HG02610 (cell line): ENCODE measurements at regions not wholly inside any gene's neighbourhood (a gene's known extent, or its start where the extent isn't known, plus 50 kb on each side); places are given as distances from the start of the nearest gene placed in this dataset.
"Not testable (repeated sequence)": the region's sequence is repeated elsewhere in the genome, so short reads cannot be mapped to it uniquely, and the experiment has no call there.

Source experiments
- ATAC-seq: cut with Tn5 transposase; IDR thresholded peaks from one replicate; pipeline ENCODE4 v1.9.1; 2021; ENCODE audit warnings: mild to moderate bottlenecking, moderate library complexity; ENCODE audit not compliant: unreplicated experiment

DNA sequence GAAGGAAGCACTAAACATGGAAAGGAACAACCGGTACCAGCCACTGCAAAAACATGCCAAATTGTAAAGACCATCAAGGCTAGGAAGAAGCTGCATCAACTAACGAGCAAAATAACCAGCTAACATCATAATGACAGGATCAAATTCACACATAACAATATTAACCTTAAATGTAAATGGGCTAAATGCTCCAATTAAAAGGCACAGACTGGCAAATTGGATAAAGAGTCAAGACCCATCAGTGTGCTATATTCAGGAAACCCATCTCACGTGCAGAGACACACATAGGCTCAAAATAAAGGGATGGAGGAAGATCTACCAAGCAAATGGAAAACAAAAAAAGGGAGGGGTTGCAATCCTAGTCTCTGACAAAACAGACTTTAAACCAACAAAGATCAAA lies 126.3 kb upstream of the CAV2 start:
- not testable (repeated sequence) for ATAC-seq

GRCh38 chr7:116377721-116378120 lies 121.8 kb upstream of the CAV2 start:
- no peak for ATAC-seq

DNA sequence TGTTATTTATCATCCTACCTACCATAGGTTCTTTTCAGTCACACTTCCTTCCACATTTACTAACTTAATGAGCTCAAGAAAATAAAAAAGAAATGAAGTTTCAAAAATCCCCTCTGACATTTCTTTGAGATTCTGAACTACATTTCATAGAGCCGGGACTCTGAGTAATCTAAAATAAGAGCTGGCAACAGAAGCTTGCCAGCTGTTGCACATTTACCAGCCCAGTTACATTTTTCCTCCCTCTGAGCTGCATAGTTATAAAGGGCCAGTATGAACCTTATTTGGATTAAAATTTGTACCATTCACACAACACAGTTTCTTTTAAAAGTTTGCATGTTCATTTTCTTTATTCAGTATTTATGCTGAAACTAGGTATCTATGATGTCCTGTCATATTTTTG lies 119.5 kb upstream of the CAV2 start:
- no peak for ATAC-seq

GRCh38 chr7:116382375-116382774 lies 117.2 kb upstream of the CAV2 start:
- no peak for ATAC-seq

DNA sequence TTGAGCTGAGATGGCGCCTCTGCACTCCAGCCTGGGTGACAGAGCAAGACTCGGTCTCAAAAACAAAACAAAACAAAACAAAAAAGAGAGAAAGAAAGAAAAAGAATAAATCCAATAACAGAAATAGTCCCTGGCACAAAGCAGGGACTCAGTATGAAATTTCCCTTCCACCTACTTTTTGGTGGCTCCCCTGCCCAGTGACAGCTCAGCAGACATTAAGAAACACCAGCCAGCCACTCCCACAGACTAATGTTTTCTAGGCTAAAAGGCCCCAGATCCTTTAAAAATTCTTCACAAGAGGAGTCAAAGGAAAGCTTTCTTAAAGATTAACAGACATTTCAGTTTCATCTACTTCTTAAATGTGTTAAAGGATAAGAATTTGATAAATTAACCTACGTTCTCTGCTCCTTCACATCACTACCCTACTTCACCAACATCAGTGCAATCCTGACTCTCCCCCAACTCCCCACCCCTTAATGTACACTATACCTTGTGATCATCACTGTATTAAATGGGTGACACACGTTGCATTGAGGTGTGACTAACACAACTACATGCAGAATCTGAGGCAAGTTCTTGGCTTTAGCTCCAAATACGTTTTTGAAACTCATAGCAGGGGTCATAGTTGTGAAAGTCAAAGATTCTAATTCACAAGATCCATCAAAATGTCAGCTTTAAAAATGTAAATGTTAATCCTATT lies 114.5 kb upstream of the CAV2 start:
- no peak for ATAC-seq

DNA sequence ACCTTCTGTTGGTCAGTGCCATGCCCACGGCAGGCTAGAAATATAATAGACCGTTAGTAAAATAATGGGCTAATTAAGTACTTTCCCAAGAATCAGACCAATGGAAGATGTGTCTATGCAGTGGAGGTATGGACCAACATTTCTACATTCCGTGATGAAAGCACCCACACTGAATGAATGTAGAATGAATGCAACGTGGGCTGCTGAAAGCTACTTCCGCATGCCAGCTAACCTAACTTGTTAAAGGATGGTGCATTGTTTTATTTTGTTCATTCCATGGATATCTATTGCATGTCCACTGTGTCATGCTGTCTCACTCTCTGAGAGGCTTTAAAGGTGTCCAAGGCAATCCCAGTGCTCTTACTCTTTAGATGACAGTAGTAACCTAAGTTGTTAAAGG lies 112.9 kb upstream of the CAV2 start:
- no peak for ATAC-seq

GRCh38 chr7:116390363-116390762 lies 109.2 kb upstream of the CAV2 start:
- no peak for ATAC-seq

GRCh38 chr7:116392806-116393205 lies 106.7 kb upstream of the CAV2 start:
- no peak for ATAC-seq

DNA sequence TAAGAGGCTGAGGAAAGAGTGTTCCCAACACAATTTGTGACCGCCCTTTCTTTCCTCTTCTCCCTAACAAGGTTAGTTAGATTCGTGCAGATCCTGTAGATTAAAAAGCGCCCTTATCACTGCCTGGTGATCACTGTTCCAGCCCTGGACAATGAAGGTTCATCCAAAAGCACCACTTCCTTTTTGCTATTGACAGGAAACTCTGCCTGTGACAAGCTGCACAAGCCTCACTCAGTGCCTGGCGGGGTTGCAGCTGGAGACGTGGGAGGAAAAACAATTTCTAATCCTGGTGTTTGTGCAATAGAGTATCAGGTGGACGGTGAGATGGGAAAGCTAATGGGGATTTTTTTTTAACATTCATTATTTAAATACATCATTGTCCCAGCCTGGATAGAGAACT lies 105.9 kb upstream of the CAV2 start:
- no peak for ATAC-seq

DNA sequence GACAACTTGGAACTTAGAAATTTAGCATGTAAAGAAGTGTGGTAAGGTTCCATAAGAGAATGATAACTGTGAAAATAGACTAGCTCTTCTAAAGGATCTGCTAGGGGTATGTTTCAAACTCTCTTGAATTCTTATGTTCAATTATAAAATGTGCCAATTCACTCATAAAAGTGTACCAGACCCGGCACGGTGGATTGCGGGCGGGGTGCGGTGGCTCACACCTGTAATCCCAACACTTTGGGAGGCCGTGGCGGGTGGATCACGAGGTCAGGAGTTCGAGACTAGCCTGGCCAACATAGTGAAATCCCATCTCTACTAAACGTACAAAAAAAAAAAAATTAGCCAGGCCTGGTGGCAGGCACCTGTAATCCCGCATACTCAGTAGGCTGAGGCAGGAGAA lies 105.4 kb upstream of the CAV2 start:
- no peak for ATAC-seq

GRCh38 chr7:116395141-116395791 lies 104.3 kb upstream of the CAV2 start:
- no peak for ATAC-seq

DNA sequence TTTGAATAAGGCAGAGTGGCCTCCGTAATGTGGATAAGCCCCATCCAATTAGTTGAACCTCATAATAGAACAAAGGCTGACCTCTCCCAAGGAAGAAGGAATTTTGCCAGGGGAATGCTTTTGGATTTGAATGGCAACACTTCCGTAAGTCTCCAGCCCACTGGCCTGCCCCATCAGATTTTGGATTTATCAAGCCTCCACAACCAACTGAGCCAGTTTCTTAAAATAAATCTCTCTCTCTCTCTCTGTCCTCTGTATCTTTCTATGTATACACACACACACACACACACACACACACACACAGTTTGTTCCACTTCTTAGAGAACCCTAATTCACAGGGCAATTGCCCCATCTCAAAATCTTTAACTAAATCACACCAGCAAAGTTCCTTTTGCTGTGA lies 100.9 kb upstream of the CAV2 start:
- ATAC-seq: no peak

DNA sequence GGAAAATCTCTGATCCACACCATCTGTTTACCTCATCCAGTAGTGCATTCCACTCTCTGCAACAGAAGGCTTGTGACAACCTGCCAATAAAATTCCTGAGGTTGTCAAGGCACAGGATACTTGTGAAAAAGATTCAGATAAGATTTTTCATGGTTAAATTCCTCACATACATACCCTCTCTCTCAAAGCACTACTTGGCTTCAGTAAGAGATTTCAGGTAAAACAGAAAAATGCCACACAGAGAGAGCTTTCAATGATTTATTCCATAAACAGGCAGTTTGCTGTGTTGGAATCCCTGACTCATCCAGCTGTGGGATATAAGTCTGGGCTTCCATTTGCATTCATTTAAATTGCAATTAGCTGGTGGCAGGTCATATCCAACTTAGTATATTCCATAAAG lies 99.7 kb upstream of the CAV2 start:
- ATAC-seq: no peak

DNA sequence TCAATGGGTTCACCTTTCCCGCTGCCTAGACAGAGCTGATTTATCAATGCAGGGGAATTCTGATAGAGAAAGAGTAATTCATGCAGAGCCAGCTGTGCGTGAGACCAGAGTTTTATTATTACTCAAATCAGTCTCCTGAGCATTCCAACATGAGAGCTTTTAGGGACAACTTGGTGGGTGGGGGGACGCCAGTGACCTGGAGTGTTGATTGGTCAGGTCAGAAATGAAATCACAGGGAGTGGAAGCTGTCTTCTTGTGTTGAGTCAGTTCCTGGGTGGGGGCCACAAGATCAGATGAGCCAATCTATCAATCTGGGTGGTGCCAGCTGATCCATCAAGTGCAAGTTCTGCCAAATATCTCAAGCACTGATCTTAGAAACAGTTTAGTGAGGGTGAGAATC lies 99.0 kb upstream of the CAV2 start:
- no peak for ATAC-seq

DNA sequence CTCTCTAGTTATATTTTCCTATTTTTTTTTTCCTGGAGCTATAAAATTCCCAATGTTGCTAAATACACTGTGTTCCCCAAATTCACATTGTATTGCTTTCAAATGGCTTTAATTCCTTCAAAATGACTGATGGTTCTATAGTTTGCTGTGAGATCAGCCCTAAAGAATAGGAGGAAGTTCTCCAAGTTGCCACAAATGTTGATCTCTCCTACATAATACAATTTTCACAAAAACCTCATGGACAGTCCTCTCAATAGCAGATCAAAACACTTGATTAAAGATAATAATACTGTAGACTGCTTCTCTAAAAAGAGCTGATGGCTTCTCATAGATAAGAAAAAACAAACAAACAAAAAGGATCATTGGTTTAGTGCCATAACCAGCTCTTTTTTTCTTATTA lies 97.8 kb upstream of the CAV2 start:
- ATAC-seq: no peak

DNA sequence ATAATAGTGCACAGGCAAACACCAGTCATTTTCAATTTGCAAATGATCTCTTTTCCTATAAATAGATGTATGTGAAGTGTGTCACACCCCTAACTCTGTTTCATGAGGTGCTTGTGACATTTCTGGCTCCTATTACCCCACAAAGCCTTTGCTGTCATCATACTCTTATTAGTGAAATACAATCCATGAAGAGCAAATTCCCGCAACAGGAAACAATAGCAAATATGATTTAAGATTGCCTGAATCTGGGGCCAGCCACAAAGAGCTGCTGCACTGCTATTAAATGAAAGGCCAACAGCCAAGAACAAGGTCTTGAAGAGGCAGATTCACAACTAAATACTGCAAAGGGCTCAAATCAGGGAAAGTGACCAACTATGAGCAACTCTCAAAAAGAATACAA lies 96.3 kb upstream of the CAV2 start:
- ATAC-seq: no peak

DNA sequence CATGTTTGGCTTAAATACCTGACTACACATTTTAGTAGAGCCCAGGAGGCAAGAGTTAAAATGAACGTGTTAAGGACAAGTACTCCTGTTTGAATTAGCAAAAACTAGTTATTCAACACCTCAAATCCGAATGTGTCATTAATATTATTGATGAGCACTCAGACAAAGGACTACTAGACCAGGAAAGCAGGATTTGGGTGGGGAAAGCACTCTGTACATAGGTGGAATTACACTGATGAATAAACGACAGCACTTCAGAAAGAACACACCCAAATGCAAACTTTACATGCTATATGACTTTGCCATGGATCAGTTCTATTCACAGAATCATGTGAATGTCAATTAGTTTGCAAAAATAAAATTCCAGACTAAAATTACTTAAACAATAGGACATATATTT lies 95.1 kb upstream of the CAV2 start:
- no peak for ATAC-seq

- ATAC-seq: no peak
Observed at GRCh38 chr7:116405810-116406209, 93.7 kb upstream of the CAV2 start.

GRCh38 chr7:116407165-116407564 lies 92.4 kb upstream of the CAV2 start:
- ATAC-seq: no peak

GRCh38 chr7:116408166-116408565 lies 91.4 kb upstream of the CAV2 start:
- no peak for ATAC-seq

DNA sequence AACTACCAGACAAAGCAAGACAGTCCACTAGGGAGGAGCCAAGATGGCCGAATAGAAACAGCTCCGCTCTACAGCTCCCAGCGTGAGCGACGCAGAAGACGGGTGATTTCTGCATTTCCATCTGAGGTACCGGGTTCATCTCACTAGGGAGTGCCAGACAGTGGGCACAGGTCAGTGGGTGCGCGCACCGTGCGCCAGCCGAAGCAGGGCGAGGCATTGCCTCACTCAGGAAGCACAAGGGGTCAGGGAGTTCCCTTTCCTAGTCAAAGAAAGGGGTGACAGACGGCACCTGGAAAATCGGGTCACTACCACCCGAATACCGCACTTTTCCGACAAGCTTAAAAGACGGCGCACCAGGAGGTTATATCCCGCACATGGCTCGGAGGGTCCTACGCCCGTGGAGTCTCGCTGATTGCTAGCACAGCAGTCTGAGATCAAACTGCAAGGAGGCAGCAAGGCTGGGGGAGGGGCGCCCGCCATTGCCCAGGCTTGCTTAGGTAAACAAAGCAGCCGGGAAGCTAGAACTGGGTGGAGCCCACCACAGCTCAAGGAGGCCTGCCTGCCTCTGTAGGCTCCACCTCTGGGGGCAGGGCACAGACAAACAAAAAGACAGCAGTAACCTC lies 90.6 kb upstream of the CAV2 start:
- ATAC-seq: not testable (repeated sequence)

GRCh38 chr7:116410694-116411093 lies 88.8 kb upstream of the CAV2 start:
- not testable (repeated sequence) for ATAC-seq
